ENCODE measurements at regions not wholly inside any gene's neighbourhood (a gene's known extent, or its start where the extent isn't known, plus 50 kb on each side); places are given as distances from the start of the nearest gene placed in this dataset.

- DNase-seq, result no peak
Measured at GRCh38 chr2:204187229-204188083, 250.9 kb downstream of the ICOS start.

- no peak for DNase-seq
Measured at GRCh38 chr2:204191574-204191973, 255.0 kb downstream of the ICOS start.

- DNase-seq, result no peak
Measured at GRCh38 chr2:204195498-204195897, 258.9 kb downstream of the ICOS start.

GRCh38 chr2:204197336-204198005, 260.9 kb downstream of the ICOS start:
- no peak for DNase-seq

- DNase-seq, result no peak
Measured at GRCh38 chr2:204199357-204199756, 262.8 kb downstream of the ICOS start.

GRCh38 chr2:204201507-204201906, 264.9 kb downstream of the ICOS start:
- DNase-seq, result no peak

- DNase-seq, result no peak
Measured at GRCh38 chr2:204202253-204202652, 265.7 kb downstream of the ICOS start.

GRCh38 chr2:204203704-204204103, 267.1 kb downstream of the ICOS start:
- DNase-seq, result no peak

GRCh38 chr2:204205082-204205481, 268.5 kb downstream of the ICOS start:
- no peak for DNase-seq

- no peak for DNase-seq
Measured at GRCh38 chr2:204205538-204205937, 269.0 kb downstream of the ICOS start.

- DNase-seq, result no peak
Measured at GRCh38 chr2:204207866-204208265, 271.3 kb downstream of the ICOS start.

GRCh38 chr2:204213588-204213987, 277.0 kb downstream of the ICOS start:
- no peak for DNase-seq

GRCh38 chr2:204218040-204218439, 281.5 kb downstream of the ICOS start:
- DNase-seq, result no peak

GRCh38 chr2:204219196-204219595, 282.6 kb downstream of the ICOS start:
- DNase-seq, result no peak

- DNase-seq, result no peak
Measured at GRCh38 chr2:204220896-204221295, 284.3 kb downstream of the ICOS start.

GRCh38 chr2:204223046-204223445, 286.5 kb downstream of the ICOS start:
- DNase-seq, result no peak

GRCh38 chr2:204223544-204223943, 287.0 kb downstream of the ICOS start:
- DNase-seq, result no peak

- DNase-seq, result no peak
Measured at GRCh38 chr2:204225671-204226073, 289.1 kb downstream of the ICOS start.

- no peak for DNase-seq
Measured at GRCh38 chr2:204226305-204226880, 289.8 kb downstream of the ICOS start.

- DNase-seq, result no peak
Measured at GRCh38 chr2:204228169-204228886, 291.8 kb downstream of the ICOS start.

GRCh38 chr2:204234248-204234647, 297.7 kb downstream of the ICOS start:
- no peak for DNase-seq

GRCh38 chr2:204234879-204235278, 298.3 kb downstream of the ICOS start:
- no peak for DNase-seq

GRCh38 chr2:204237416-204237815, 300.9 kb downstream of the ICOS start:
- no peak for DNase-seq

Data from hematopoietic multipotent progenitor cell treated with erythropoietin and hydrocortisone succinate and interleukin-3 and kit ligand, for 6 days (in vitro differentiated cells).